Amniotic epithelial cell (primary cell): ENCODE measurements at regions not wholly inside any gene's neighbourhood (a gene's known extent, or its start where the extent isn't known, plus 50 kb on each side); places are given as distances from the start of the nearest gene placed in this dataset.

ENCODE experiments used
- DNase-seq: peaks from one replicate; pipeline ENCODE4 v3.0.0-alpha.2; 2010; ENCODE audit warnings: low read depth

GRCh38 chr10:2173327-2173726 is 436.0 kb upstream of the ADARB2 start:
- no peak for DNase-seq

GRCh38 chr10:2165771-2166460 is 428.6 kb upstream of the ADARB2 start:
- no peak for DNase-seq

DNA sequence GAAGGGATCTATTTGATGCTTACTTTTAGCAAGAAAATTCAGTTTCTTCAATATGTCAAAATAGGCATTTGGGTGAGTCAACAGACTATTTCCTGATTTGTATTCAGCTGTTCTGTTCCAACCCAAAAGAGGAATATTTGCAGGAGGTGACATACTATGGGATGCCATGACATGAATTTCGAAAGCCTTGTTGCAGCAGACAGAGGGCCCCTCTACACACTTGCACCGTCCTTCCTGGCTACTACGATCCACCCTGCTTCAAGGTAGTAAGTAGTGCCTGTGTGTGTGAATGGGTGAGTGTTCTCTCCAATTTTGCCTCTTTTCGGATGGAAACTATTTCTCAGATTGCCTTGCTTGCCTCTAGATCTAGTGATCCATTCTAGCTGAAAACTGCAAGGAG is 413.0 kb upstream of the ADARB2 start:
- no peak for DNase-seq

- no peak for DNase-seq
Measured at GRCh38 chr10:2145926-2146478, 408.7 kb upstream of the ADARB2 start.

DNA sequence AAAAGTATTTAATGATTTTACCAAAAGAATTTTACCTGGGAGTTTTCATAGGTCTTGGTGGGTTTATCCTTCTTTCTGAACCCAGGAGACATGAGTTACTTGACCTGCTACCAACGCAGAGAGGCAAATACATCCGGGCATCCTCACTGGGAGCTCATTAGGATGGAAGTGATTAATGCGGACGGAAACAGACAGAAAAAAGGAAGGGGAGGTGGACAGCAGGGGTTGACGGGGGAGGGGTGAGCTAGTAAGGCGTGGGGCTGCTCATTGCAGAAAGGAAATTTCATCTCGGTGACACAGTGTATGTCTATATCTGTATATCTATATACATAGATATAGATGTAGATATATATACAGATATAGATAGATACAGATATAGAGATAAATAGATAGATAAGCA is 408.2 kb upstream of the ADARB2 start:
- DNase-seq, result no peak

- no peak for DNase-seq
Measured at GRCh38 chr10:2144584-2144983, 407.3 kb upstream of the ADARB2 start.

DNA sequence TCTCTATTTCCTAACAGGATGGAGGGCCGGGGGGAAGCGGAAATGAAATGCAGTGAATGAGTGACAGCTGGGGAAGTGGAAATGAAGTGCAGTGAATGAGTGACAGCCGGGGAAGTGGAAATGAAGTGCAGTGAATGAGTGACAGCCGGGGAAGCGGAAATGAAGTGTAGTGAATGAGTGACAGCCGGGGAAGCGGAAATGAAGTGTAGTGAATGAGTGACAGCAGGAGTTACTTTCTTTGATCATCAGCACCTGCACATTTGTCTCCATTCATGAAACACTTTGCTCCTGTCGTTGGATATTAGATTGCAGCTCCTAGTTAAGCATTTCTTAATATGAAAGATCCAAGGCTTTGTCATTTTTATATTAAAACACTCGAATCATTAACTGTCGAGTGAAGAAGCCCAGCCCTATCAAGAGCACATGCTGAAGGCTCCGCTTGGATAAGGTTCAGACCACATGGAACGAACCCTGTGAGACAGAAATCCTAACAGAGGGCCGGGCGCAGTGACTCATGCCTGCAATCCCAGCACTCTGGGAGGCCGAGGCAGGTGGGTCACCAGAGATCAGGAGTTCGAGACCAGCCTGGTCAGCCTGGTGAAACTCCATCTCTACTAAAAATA is 406.0 kb upstream of the ADARB2 start:
- DNase-seq, result no peak

DNA sequence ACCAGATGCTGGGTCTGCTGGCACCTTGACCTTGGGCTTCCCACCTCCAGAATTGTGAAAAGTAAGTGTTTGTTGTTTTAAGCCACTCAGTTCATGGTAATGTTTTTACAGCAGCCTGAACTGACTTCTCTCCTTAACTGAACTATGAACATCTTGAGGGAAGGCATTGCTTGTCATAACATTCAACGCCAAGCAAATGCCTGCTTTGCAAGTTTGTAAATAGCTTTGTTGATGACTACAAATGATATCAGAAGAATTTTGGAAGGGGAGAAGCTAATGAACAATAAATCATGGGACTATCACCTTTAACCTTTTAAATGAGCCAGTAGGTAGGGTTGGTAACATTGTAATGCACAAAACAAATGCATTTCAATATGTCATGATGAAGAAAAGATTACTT is 402.4 kb upstream of the ADARB2 start:
- no peak for DNase-seq

GRCh38 chr10:2137549-2138174 is 400.3 kb upstream of the ADARB2 start:
- DNase-seq, result no peak

DNA sequence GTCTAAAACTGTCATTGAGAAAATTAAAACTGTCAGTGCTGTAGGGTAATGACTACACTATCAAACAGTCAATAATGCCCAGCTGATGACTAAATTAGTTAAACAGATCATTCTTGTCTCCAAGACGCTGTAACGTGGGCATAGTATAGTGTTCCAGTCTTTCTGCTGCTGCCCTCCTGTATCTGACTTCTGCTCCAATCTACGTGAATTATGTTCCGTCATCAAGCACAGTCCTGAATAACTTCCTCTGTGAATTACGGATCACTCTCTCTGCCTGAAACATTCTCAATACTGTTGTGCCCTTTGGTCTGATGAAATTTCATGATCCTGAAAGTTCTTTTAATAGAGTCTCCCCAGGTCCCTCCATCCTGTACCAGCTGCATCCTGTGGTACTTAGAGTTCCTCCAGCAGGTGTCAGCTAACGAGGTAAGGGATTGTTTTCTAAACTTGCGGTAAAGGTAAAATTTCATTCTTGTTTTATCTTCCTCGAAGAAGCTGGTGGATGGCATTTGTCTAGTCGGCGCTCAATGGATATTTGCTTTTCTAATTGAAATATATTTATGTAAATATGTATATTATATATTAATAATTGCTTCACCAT is 393.5 kb upstream of the ADARB2 start:
- DNase-seq, result no peak

DNA sequence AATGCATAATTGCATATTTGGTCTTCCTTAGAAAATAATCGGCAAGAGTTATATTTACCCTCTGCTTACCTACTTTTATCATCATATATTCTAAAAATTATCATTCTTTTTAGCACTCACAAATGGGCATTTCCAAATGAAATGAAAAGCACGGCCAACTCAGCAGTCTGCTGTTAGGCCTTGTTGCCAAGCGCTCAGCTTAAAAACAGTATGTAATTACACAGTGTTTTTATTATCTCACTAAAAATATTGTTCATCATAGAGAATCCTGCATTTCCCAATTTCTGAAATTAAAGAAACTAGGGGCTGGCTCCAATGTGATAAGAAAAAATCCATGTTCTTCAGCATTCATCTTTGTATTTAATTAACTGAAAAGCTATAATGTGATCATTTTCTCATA is 391.7 kb upstream of the ADARB2 start:
- no peak for DNase-seq

- no peak for DNase-seq
Measured at GRCh38 chr10:2124135-2124534, 386.8 kb upstream of the ADARB2 start.

GRCh38 chr10:2122431-2123124 is 385.3 kb upstream of the ADARB2 start:
- no peak for DNase-seq

GRCh38 chr10:2121929-2122328 is 384.6 kb upstream of the ADARB2 start:
- no peak for DNase-seq

DNA sequence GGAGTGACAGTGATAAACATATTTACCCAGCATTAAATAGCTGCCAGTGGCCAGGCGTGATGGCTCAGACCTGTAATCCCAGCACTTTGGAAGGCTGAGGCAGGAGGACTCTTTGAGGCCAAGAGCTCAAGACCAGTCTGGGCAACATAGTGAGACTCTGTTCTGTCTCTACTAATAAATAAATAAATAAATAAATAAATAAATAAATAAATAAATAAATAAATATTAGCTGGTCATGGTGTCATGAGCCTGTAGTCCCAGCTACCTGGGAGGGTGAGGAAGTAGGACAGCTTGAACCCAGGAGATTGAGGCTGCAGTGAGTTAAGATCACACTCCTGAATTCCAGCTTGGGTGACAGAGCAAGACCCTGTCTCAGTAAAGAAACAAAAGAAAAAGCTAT is 384.0 kb upstream of the ADARB2 start:
- no peak for DNase-seq

DNA sequence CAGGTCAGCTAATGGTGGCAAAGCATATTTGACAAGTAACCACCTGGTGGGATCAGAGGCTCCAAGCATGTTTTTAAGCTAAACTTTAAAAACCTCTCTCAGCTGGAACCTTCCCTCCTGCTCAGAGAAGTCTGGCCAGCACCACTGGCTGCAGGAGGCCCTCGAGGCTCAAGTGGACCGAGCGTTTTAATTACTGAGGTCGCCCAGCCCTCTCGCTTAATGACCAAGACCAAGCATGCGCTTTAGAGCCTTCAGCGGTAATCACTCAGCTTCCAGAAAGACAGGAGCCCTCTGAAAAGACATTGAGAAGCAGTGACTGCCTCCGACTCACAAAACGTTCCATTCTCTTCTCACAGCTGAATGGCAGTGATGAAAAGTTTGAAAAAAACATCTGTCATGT is 383.4 kb upstream of the ADARB2 start:
- DNase-seq, result no peak

- DNase-seq, result no peak
Measured at GRCh38 chr10:2119316-2119715, 382.0 kb upstream of the ADARB2 start.

GRCh38 chr10:2118201-2118600 is 380.9 kb upstream of the ADARB2 start:
- no peak for DNase-seq

- no peak for DNase-seq
Measured at GRCh38 chr10:2117641-2118040, 380.3 kb upstream of the ADARB2 start.

DNA sequence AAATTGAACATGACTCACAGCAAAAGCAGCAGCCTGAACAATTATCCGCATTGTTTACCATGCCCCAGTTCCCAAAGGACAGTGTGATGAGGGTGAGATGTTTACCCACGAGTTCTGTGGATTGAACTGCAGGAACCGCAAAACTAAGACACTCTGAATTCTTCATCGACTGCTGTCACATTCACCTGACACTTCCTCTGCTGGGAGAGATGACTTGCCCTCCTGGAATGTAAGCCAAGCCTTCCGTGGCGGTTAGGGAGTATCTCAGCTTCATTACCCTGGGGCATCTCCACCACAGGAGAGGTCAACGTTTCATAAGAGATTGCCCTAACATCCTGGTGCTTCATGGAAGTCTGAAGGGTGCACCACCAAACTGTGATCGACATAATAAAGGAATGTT is 374.6 kb upstream of the ADARB2 start:
- no peak for DNase-seq

- DNase-seq, result no peak
Measured at GRCh38 chr10:2108496-2108895, 371.2 kb upstream of the ADARB2 start.

- DNase-seq, result no peak
Measured at GRCh38 chr10:2106641-2107040, 369.3 kb upstream of the ADARB2 start.
